HG03159 (cell line): ENCODE measurements at regions not wholly inside any gene's neighbourhood (a gene's known extent, or its start where the extent isn't known, plus 50 kb on each side); places are given as distances from the start of the nearest gene placed in this dataset.

Experiments used
- ATAC-seq: cut with Tn5 transposase; IDR thresholded peaks from one replicate; pipeline ENCODE4 v1.9.1; 2021; ENCODE audit warnings: mild to moderate bottlenecking, moderate library complexity; ENCODE audit not compliant: unreplicated experiment

- ATAC-seq = no peak
Observed at GRCh38 chr9:101795147-101795546, 56.7 kb upstream of the GRIN3A start.

DNA sequence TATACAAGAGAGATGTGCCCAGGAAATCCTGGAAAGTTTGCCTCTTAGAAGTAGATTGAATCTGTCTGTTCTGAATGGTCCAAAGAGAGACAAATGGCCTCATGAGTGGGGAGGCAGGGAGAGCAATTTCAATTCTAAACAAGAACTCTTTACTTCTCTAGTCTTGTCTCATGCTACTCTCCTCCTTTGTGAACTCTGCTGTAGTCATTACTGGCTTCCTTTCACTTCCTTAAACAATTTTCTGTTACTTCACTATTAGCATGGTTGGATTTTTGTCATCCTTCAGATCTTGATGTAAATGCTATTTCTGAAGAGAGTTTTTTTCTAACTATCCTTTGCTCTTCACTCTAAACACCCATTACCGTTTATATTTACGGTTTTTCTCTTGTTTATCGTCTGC, 54.0 kb upstream of the GRIN3A start:
- ATAC-seq = no peak

DNA sequence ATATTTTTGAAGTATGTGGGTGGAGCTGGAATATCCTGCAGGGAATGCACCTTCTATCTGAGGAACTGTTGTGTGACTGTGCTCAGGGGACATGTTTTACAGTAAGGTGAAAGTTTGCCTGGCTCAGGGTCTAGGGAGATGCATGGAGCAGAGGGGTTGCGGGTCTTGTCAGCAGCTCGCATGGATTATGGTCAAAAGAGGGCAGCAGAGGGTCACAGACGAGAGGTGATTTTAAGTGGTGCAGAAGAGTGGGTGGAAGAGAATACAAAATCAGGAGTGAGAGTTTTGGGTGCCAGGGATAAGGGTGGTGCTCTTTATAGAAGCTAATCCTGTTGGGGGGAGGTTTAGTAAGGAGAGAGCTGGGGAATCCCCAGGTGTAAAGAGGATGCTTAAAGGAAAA, 53.5 kb upstream of the GRIN3A start:
- peak; percentile 74 for ATAC-seq

GRCh38 chr9:101791533-101791932, 53.1 kb upstream of the GRIN3A start:
- ATAC-seq = no peak
